SH-SY5Y (cell line): ENCODE measurements at regions not wholly inside any gene's neighbourhood (a gene's known extent, or its start where the extent isn't known, plus 50 kb on each side); places are given as distances from the start of the nearest gene placed in this dataset.

ENCODE experiments used
- GATA2 ChIP-seq: IDR thresholded peaks from 2 replicates; pipeline ENCODE4 v1.6.1; 2011; ENCODE audit warnings: mild to moderate bottlenecking, low read depth, low read length
- GATA3 ChIP-seq: IDR thresholded peaks from 2 replicates; pipeline ENCODE4 v1.6.1; 2011; ENCODE audit warnings: low read depth, mild to moderate bottlenecking, low read length, moderate library complexity

DNA sequence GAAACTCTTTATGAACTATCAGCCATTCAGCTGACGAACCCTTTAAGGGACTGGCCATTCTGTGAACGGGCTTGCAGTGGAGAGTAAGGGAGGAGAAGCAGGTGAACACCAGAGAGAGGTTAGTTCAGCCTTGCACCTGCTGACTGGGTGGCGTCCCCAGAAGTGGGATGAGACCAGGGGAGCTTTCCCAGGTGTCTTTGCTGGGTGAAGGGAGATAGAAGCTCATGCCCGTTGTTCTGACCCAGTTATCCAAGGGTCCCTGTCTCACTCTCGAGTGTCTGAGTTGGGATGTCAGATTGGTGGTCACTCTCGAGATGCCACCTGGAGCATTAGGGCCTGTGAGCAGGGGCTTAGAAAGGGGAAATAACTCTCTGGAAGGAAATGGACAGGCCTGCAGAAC lies 68.7 kb downstream of the MSX2 start:
- TF ChIP-seq GATA2: no peak
- no peak for TF ChIP-seq GATA3
